ENCODE measurements at regions not wholly inside any gene's neighbourhood (a gene's known extent, or its start where the extent isn't known, plus 50 kb on each side); places are given as distances from the start of the nearest gene placed in this dataset.

DNA sequence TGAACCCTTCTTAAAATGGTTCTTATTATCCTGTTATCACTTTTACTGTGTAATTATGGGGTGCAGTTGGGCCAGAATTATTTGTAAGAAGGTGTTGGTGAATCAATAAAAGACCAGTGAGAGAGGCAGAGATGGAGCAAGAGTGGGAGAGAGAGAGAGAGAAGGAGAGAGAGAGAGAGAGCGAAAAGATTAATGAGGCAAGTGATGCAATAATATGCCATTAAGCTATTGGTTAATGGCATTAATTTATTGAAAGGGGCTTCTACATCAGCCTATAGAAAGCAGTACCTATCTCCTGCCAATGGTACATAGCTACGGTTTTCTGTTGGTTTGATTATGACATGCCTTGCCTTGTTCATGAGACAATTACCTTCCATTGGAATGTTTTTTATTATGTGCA is 388.7 kb downstream of the RPS6KC1 start:
- TF ChIP-seq, protein P1, sequence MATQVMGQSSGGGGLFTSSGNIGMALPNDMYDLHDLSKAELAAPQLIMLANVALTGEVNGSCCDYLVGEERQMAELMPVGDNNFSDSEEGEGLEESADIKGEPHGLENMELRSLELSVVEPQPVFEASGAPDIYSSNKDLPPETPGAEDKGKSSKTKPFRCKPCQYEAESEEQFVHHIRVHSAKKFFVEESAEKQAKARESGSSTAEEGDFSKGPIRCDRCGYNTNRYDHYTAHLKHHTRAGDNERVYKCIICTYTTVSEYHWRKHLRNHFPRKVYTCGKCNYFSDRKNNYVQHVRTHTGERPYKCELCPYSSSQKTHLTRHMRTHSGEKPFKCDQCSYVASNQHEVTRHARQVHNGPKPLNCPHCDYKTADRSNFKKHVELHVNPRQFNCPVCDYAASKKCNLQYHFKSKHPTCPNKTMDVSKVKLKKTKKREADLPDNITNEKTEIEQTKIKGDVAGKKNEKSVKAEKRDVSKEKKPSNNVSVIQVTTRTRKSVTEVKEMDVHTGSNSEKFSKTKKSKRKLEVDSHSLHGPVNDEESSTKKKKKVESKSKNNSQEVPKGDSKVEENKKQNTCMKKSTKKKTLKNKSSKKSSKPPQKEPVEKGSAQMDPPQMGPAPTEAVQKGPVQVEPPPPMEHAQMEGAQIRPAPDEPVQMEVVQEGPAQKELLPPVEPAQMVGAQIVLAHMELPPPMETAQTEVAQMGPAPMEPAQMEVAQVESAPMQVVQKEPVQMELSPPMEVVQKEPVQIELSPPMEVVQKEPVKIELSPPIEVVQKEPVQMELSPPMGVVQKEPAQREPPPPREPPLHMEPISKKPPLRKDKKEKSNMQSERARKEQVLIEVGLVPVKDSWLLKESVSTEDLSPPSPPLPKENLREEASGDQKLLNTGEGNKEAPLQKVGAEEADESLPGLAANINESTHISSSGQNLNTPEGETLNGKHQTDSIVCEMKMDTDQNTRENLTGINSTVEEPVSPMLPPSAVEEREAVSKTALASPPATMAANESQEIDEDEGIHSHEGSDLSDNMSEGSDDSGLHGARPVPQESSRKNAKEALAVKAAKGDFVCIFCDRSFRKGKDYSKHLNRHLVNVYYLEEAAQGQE (IDR thresholded peaks at IDR 0.05; ENCODE audit: low read depth) = no peak

DNA sequence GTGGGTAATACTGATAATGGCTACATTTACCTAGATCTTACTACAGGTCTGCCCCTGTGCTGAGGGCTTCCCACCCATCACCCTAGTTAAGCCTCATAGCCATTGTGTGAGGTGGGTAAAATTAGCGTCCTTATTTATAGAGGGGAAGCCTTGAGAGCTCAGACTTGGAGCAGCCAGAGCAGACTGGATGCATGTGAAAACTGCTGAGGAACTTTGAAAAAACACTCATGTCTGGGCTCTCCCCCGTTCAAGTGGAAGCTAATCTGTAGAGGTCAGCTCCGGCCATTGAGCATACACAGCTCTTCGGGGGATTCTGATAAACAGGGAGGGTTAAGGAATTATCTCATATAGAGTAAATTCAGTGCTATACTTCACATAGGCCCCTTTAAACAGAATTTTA is 389.7 kb downstream of the RPS6KC1 start:
- TF ChIP-seq YY1 (IDR thresholded peaks at IDR 0.05; ENCODE audit: low read depth) (no peak), CREB1 (IDR thresholded peaks at IDR 0.05; ENCODE audit: low read depth) (no peak), ZBTB7A (IDR thresholded peaks at IDR 0.05; ENCODE audit: low read depth) (no peak), FOXM1 (IDR thresholded peaks at IDR 0.05; ENCODE audit: borderline replicate concordance, low read depth) (no peak), CEBPB (IDR thresholded peaks at IDR 0.05) (no peak), NFIC (IDR thresholded peaks at IDR 0.05) (no peak), RAD21 (IDR thresholded peaks at IDR 0.05; ENCODE audit: low read depth) (no peak), EGR1 (IDR thresholded peaks at IDR 0.05) (no peak), TEAD4 (IDR thresholded peaks at IDR 0.05) (no peak), EP300 (IDR thresholded peaks at IDR 0.05; ENCODE audit: borderline replicate concordance) (no peak), TAF1 (IDR thresholded peaks at IDR 0.05; ENCODE audit: low read depth) (no peak), TCF12 (IDR thresholded peaks at IDR 0.05; ENCODE audit: low read depth) (no peak)
- TF ChIP-seq, protein P1 (IDR thresholded peaks at IDR 0.05; ENCODE audit: low read depth) = no peak
- TF ChIP-seq, protein P2, sequence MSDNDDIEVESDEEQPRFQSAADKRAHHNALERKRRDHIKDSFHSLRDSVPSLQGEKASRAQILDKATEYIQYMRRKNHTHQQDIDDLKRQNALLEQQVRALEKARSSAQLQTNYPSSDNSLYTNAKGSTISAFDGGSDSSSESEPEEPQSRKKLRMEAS (IDR thresholded peaks at IDR 0.05) = no peak
- TF ChIP-seq, protein P3, sequence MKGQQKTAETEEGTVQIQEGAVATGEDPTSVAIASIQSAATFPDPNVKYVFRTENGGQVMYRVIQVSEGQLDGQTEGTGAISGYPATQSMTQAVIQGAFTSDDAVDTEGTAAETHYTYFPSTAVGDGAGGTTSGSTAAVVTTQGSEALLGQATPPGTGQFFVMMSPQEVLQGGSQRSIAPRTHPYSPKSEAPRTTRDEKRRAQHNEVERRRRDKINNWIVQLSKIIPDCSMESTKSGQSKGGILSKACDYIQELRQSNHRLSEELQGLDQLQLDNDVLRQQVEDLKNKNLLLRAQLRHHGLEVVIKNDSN (IDR thresholded peaks at IDR 0.05) = no peak

DNA sequence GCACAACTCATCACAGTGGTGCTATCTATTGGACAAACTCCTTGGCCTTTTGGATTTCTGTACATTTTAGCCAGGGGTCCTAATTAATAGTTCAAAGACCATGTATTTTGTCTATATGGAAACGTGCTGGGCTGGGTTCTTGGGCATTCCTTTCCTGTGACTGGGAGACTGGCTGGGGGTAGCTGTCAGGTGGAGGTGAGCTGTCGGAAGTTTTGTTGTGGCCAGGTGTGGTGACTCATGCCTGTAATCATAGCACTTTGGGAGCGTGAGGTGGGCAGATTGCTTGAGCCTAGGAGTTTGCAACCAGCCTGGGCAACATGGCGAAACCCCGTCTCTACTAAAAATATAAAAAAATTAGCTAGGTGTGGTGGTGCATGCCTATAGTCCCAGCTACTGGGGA is 392.4 kb downstream of the RPS6KC1 start:
- no peak for TF ChIP-seq ZBTB7A (IDR thresholded peaks at IDR 0.05; ENCODE audit: low read depth)
- TF ChIP-seq RAD21 (IDR thresholded peaks at IDR 0.05; ENCODE audit: low read depth) = no peak
- TF ChIP-seq TAF1 (IDR thresholded peaks at IDR 0.05; ENCODE audit: low read depth) = no peak
- no peak for TF ChIP-seq FOXM1 (IDR thresholded peaks at IDR 0.05; ENCODE audit: borderline replicate concordance, low read depth)
- no peak for TF ChIP-seq EGR1 (IDR thresholded peaks at IDR 0.05)
- no peak for TF ChIP-seq EP300 (IDR thresholded peaks at IDR 0.05; ENCODE audit: borderline replicate concordance)
- TF ChIP-seq, protein P1 (IDR thresholded peaks at IDR 0.05; ENCODE audit: low read depth) = no peak
- TF ChIP-seq TCF12 (IDR thresholded peaks at IDR 0.05; ENCODE audit: low read depth) = no peak
- no peak for TF ChIP-seq CEBPB (IDR thresholded peaks at IDR 0.05)
- TF ChIP-seq, protein P2 (IDR thresholded peaks at IDR 0.05) = no peak
- TF ChIP-seq TEAD4 (IDR thresholded peaks at IDR 0.05) = no peak

DNA sequence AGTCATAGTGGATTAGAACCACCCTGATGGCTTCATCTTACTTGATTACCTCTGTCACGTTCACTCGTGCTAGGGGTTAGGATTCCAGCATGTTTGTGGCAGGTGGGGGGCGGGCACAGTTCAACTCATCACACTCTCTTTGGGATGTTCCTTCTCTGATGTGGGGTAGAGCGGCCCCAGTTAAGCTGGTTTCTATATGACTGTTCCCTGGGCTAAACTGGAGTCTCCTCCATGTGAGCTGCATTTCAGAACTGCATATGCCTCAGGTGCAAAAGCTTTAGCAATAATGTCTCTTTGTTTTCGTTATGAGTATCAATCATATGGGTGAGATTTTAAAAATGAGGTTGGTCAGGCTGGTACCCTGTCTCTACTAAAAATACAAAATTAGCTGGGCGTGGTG is 393.2 kb downstream of the RPS6KC1 start:
- TF ChIP-seq RAD21 (IDR thresholded peaks at IDR 0.05; ENCODE audit: low read depth) (no peak), ZBTB7A (IDR thresholded peaks at IDR 0.05; ENCODE audit: low read depth) (no peak), EGR1 (IDR thresholded peaks at IDR 0.05) (no peak), EP300 (IDR thresholded peaks at IDR 0.05; ENCODE audit: borderline replicate concordance) (no peak), TEAD4 (IDR thresholded peaks at IDR 0.05) (no peak), FOXM1 (IDR thresholded peaks at IDR 0.05; ENCODE audit: borderline replicate concordance, low read depth) (no peak), CEBPB (IDR thresholded peaks at IDR 0.05) (no peak), NFIC (IDR thresholded peaks at IDR 0.05) (no peak), TCF12 (IDR thresholded peaks at IDR 0.05; ENCODE audit: low read depth) (no peak)
- TF ChIP-seq, protein P2 (IDR thresholded peaks at IDR 0.05) = no peak
- TF ChIP-seq, protein P3 (IDR thresholded peaks at IDR 0.05) = no peak

DNA sequence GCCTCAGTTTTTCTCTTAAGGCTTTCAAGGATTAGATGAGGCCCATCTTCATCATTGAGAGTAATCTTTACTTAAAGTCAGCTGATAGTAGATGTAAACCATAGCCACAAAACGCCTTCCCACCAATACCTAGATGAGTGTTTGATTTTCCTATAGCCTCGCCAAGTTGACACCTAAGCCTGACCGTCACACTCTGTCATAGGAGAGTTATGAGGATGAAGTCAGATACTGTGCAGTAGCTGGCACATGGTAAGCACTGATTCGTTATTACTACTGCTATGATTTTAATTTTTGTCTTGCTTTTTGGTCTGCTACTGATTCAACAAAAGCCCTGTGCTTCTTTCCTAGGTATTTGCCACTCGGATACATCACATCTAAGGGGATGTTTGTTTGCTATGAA is 395.5 kb downstream of the RPS6KC1 start:
- TF ChIP-seq EGR1 (IDR thresholded peaks at IDR 0.05) (no peak), TCF12 (IDR thresholded peaks at IDR 0.05; ENCODE audit: low read depth) (no peak), ZBTB7A (IDR thresholded peaks at IDR 0.05; ENCODE audit: low read depth) (no peak)
- TF ChIP-seq, protein P2 (IDR thresholded peaks at IDR 0.05) = no peak
- TF ChIP-seq, protein P1 (IDR thresholded peaks at IDR 0.05; ENCODE audit: low read depth) = no peak

All from Ishikawa (cell line).